ENCODE measurements at regions not wholly inside any gene's neighbourhood (a gene's known extent, or its start where the extent isn't known, plus 50 kb on each side); places are given as distances from the start of the nearest gene placed in this dataset.

DNA sequence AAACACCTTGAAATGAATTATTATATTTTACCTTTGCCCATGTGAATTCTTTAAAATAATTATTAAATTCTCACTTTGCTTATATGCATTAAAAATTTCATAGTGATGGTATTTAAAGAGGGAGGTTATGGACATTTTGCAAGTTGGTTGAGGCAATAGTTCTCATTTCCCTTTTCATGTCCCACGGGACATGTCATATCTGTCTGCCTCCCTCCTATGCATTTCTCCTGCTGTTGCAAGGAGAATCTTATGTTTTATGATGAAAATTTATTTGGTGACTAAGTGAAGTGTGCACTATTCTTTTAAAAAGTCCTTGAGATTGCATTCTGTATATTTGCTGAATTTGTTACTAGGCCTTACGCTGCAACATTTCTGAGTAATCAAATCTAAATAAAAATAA, 67.2 kb downstream of the UTRN start:
- Mint-ChIP-seq H3K4me1 (peaks cover 62% of the 10 kb centered on the region), H3K27ac (no peak overlapping the region), H3K27me3 (ENCODE audit: low read depth) (no peaks in the 10 kb centered on the region), H3K9me3 (peaks cover 7% of the 10 kb centered on the region), H3K4me3 (no peak overlapping the region), H3K36me3 (peaks cover 2% of the 10 kb centered on the region)
- CTCF ChIA-PET: no interaction called here
- ATAC-seq (no peak), DNase-seq (ENCODE audit: low spot score) (no peak)
- POLR2A ChIA-PET: interaction anchor here (0.6 to 1.0 kb wide), 2 partner anchors 9 to 28 kb away, joined by 3 read pairs; no protein-coding TSS in a partner anchor
- TF ChIP-seq, protein P1, sequence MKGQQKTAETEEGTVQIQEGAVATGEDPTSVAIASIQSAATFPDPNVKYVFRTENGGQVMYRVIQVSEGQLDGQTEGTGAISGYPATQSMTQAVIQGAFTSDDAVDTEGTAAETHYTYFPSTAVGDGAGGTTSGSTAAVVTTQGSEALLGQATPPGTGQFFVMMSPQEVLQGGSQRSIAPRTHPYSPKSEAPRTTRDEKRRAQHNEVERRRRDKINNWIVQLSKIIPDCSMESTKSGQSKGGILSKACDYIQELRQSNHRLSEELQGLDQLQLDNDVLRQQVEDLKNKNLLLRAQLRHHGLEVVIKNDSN (CRISPR knock-in tag; IDR thresholded peaks at IDR 0.05): no peak
- TF ChIP-seq ZNF671 (CRISPR knock-in tag; IDR thresholded peaks at IDR 0.05) (no peak), TCF7 (CRISPR knock-in tag; IDR thresholded peaks at IDR 0.05; ENCODE audit: low read depth) (no peak), NFATC4 (CRISPR knock-in tag; IDR thresholded peaks at IDR 0.05) (no peak), NR1H2 (CRISPR knock-in tag; IDR thresholded peaks at IDR 0.05) (no peak), NFYB (CRISPR knock-in tag; conservative IDR thresholded peaks at IDR 0.05; ENCODE audit: low read depth) (no peak), FOXP1 (CRISPR knock-in tag; IDR thresholded peaks at IDR 0.05; ENCODE audit: borderline replicate concordance) (no peak), SMAD3 (CRISPR knock-in tag; IDR thresholded peaks at IDR 0.05; ENCODE audit: borderline replicate concordance) (no peak), OVOL2 (CRISPR knock-in tag; IDR thresholded peaks at IDR 0.05; ENCODE audit: borderline replicate concordance) (no peak), ZNF317 (CRISPR knock-in tag; IDR thresholded peaks at IDR 0.05; ENCODE audit: borderline replicate concordance, low read depth) (no peak)
- TF ChIP-seq, protein P2, sequence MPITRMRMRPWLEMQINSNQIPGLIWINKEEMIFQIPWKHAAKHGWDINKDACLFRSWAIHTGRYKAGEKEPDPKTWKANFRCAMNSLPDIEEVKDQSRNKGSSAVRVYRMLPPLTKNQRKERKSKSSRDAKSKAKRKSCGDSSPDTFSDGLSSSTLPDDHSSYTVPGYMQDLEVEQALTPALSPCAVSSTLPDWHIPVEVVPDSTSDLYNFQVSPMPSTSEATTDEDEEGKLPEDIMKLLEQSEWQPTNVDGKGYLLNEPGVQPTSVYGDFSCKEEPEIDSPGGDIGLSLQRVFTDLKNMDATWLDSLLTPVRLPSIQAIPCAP (CRISPR knock-in tag; IDR thresholded peaks at IDR 0.05): no peak
- TF ChIP-seq, protein P3, sequence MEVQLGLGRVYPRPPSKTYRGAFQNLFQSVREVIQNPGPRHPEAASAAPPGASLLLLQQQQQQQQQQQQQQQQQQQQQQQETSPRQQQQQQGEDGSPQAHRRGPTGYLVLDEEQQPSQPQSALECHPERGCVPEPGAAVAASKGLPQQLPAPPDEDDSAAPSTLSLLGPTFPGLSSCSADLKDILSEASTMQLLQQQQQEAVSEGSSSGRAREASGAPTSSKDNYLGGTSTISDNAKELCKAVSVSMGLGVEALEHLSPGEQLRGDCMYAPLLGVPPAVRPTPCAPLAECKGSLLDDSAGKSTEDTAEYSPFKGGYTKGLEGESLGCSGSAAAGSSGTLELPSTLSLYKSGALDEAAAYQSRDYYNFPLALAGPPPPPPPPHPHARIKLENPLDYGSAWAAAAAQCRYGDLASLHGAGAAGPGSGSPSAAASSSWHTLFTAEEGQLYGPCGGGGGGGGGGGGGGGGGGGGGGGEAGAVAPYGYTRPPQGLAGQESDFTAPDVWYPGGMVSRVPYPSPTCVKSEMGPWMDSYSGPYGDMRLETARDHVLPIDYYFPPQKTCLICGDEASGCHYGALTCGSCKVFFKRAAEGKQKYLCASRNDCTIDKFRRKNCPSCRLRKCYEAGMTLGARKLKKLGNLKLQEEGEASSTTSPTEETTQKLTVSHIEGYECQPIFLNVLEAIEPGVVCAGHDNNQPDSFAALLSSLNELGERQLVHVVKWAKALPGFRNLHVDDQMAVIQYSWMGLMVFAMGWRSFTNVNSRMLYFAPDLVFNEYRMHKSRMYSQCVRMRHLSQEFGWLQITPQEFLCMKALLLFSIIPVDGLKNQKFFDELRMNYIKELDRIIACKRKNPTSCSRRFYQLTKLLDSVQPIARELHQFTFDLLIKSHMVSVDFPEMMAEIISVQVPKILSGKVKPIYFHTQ (CRISPR knock-in tag; IDR thresholded peaks at IDR 0.05): no peak
- TF ChIP-seq, protein P4, sequence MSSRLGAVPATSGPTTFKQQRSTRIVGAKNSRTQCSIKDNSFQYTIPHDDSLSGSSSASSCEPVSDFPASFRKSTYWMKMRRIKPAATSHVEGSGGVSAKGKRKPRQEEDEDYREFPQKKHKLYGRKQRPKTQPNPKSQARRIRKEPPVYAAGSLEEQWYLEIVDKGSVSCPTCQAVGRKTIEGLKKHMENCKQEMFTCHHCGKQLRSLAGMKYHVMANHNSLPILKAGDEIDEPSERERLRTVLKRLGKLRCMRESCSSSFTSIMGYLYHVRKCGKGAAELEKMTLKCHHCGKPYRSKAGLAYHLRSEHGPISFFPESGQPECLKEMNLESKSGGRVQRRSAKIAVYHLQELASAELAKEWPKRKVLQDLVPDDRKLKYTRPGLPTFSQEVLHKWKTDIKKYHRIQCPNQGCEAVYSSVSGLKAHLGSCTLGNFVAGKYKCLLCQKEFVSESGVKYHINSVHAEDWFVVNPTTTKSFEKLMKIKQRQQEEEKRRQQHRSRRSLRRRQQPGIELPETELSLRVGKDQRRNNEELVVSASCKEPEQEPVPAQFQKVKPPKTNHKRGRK (CRISPR knock-in tag; IDR thresholded peaks at IDR 0.05; ENCODE audit: borderline replicate concordance): no peak
- TF ChIP-seq, protein P5, sequence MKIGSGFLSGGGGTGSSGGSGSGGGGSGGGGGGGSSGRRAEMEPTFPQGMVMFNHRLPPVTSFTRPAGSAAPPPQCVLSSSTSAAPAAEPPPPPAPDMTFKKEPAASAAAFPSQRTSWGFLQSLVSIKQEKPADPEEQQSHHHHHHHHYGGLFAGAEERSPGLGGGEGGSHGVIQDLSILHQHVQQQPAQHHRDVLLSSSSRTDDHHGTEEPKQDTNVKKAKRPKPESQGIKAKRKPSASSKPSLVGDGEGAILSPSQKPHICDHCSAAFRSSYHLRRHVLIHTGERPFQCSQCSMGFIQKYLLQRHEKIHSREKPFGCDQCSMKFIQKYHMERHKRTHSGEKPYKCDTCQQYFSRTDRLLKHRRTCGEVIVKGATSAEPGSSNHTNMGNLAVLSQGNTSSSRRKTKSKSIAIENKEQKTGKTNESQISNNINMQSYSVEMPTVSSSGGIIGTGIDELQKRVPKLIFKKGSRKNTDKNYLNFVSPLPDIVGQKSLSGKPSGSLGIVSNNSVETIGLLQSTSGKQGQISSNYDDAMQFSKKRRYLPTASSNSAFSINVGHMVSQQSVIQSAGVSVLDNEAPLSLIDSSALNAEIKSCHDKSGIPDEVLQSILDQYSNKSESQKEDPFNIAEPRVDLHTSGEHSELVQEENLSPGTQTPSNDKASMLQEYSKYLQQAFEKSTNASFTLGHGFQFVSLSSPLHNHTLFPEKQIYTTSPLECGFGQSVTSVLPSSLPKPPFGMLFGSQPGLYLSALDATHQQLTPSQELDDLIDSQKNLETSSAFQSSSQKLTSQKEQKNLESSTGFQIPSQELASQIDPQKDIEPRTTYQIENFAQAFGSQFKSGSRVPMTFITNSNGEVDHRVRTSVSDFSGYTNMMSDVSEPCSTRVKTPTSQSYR (CRISPR knock-in tag; IDR thresholded peaks at IDR 0.05): no peak
- TF ChIP-seq, protein P6, sequence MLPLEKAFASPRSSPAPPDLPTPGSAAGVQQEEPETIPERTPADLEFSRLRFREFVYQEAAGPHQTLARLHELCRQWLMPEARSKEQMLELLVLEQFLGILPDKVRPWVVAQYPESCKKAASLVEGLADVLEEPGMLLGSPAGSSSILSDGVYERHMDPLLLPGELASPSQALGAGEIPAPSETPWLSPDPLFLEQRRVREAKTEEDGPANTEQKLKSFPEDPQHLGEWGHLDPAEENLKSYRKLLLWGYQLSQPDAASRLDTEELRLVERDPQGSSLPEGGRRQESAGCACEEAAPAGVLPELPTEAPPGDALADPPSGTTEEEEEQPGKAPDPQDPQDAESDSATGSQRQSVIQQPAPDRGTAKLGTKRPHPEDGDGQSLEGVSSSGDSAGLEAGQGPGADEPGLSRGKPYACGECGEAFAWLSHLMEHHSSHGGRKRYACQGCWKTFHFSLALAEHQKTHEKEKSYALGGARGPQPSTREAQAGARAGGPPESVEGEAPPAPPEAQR (CRISPR knock-in tag; IDR thresholded peaks at IDR 0.05): no peak
- TF ChIP-seq, protein P7, sequence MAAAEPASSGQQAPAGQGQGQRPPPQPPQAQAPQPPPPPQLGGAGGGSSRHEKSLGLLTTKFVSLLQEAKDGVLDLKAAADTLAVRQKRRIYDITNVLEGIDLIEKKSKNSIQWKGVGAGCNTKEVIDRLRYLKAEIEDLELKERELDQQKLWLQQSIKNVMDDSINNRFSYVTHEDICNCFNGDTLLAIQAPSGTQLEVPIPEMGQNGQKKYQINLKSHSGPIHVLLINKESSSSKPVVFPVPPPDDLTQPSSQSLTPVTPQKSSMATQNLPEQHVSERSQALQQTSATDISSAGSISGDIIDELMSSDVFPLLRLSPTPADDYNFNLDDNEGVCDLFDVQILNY (CRISPR knock-in tag; IDR thresholded peaks at IDR 0.05): no peak

Measured in WTC11 (cell line).